ENCODE measurements at regions not wholly inside any gene's neighbourhood (a gene's known extent, or its start where the extent isn't known, plus 50 kb on each side); places are given as distances from the start of the nearest gene placed in this dataset.
"Not testable (repeated sequence)": the region's sequence is repeated elsewhere in the genome, so short reads cannot be mapped to it uniquely, and the experiment has no call there.

GRCh38 chr6:150695652-150696051, 96.0 kb downstream of the PLEKHG1 start:
- Histone ChIP-seq H3K27ac (no peak overlapping the region), H3K9me3 (no peaks in the 10 kb centered on the region), H3K36me3 (no peaks in the 10 kb centered on the region), H3K4me3 (no peak overlapping the region), H3K4me1 (no peaks in the 10 kb centered on the region), H3K27me3 (no peaks in the 10 kb centered on the region)
- DNase-seq (ENCODE audit: low spot score in 2 of 2) = no peak
- WGBS = 70% methylated on average over 2 of the region's 2 CpGs
- TF ChIP-seq POLR2A (IDR thresholded peaks at IDR 0.05) (no peak), EP300 (IDR thresholded peaks at IDR 0.05) (no peak), CTCF (IDR thresholded peaks at IDR 0.05) (no peak), POLR2AphosphoS5 (IDR thresholded peaks at IDR 0.05) (no peak)

- no peaks in the 10 kb centered on the region for H3K36me3 ChIP-seq
- no peak for TF ChIP-seq POLR2AphosphoS5 (IDR thresholded peaks at IDR 0.05)
- TF ChIP-seq POLR2A (IDR thresholded peaks at IDR 0.05) = no peak
- TF ChIP-seq EP300 (IDR thresholded peaks at IDR 0.05) = no peak
- TF ChIP-seq CTCF (IDR thresholded peaks at IDR 0.05) = no peak
- 62% methylated on average over 8 of the region's 8 CpGs for WGBS
- no peak for DNase-seq (ENCODE audit: low spot score in 2 of 2)
- H3K4me3 ChIP-seq = no peak overlapping the region
- no peaks in the 10 kb centered on the region for H3K4me1 ChIP-seq
- H3K27ac ChIP-seq = no peak overlapping the region
- H3K9me3 ChIP-seq = no peaks in the 10 kb centered on the region
- no peaks in the 10 kb centered on the region for H3K27me3 ChIP-seq
Observed at GRCh38 chr6:150696190-150696589, 96.5 kb downstream of the PLEKHG1 start.

GRCh38 chr6:150696918-150697317, 97.2 kb downstream of the PLEKHG1 start:
- DNase-seq (ENCODE audit: low spot score in 2 of 2); H3K27me3 ChIP-seq; H3K4me1 ChIP-seq; H3K4me3 ChIP-seq; H3K9me3 ChIP-seq; H3K27ac ChIP-seq; H3K36me3 ChIP-seq: not testable (repeated sequence)
- 88% methylated on average over 3 of the region's 3 CpGs for WGBS

- Histone ChIP-seq H3K4me1 (no peaks in the 10 kb centered on the region), H3K4me3 (no peak overlapping the region), H3K36me3 (no peaks in the 10 kb centered on the region), H3K27ac (no peak overlapping the region), H3K27me3 (no peaks in the 10 kb centered on the region), H3K9me3 (no peaks in the 10 kb centered on the region)
- TF ChIP-seq EP300 (IDR thresholded peaks at IDR 0.05) (no peak), CTCF (IDR thresholded peaks at IDR 0.05) (no peak), POLR2A (IDR thresholded peaks at IDR 0.05) (no peak)
- DNase-seq (ENCODE audit: low spot score in 2 of 2) = no peak
- 83% methylated on average over 2 of the region's 2 CpGs for WGBS
Observed at GRCh38 chr6:150697515-150697914, 97.8 kb downstream of the PLEKHG1 start.

- H3K4me1 ChIP-seq = no peaks in the 10 kb centered on the region
- no peaks in the 10 kb centered on the region for H3K9me3 ChIP-seq
- DNase-seq (ENCODE audit: low spot score in 2 of 2) = no peak
- no peak for TF ChIP-seq POLR2AphosphoS5 (IDR thresholded peaks at IDR 0.05)
- TF ChIP-seq CTCF (IDR thresholded peaks at IDR 0.05) = no peak
- no peak overlapping the region for H3K27ac ChIP-seq
- 70% methylated on average over 6 of the region's 6 CpGs for WGBS
- H3K4me3 ChIP-seq = no peak overlapping the region
- no peaks in the 10 kb centered on the region for H3K36me3 ChIP-seq
- H3K27me3 ChIP-seq = no peaks in the 10 kb centered on the region
Observed at GRCh38 chr6:150698391-150698790, 98.7 kb downstream of the PLEKHG1 start.

GRCh38 chr6:150702675-150703074, 103.0 kb downstream of the PLEKHG1 start:
- Histone ChIP-seq H3K4me1 (peaks cover 3% of the 10 kb centered on the region), H3K4me3 (no peak overlapping the region), H3K27ac (no peak overlapping the region), H3K36me3 (no peaks in the 10 kb centered on the region), H3K9me3 (no peaks in the 10 kb centered on the region), H3K27me3 (no peaks in the 10 kb centered on the region)
- TF ChIP-seq CTCF (IDR thresholded peaks at IDR 0.05) (no peak), POLR2A (IDR thresholded peaks at IDR 0.05) (no peak), EP300 (IDR thresholded peaks at IDR 0.05) (no peak), POLR2AphosphoS5 (IDR thresholded peaks at IDR 0.05) (no peak)
- no peak for DNase-seq (ENCODE audit: low spot score in 2 of 2)
- 83% methylated on average over 6 of the region's 6 CpGs for WGBS
